HFFc6 (cell line): ENCODE measurements at regions not wholly inside any gene's neighbourhood (a gene's known extent, or its start where the extent isn't known, plus 50 kb on each side); places are given as distances from the start of the nearest gene placed in this dataset.
A peak's percentile ranks its signal among the peaks of the same experiment; 100 is the strongest.

Experiments used
- DNase-seq: peaks from one replicate; pipeline ENCODE4 v3.0.0-alpha.2; 2018
- H3K27ac Mint-ChIP-seq: 2 replicates; pipeline ENCODE4 v1.8.0; 2020; ENCODE audit warnings: mild to moderate bottlenecking, mixed read lengths
- H3K27me3 Mint-ChIP-seq: 2 replicates; pipeline ENCODE4 v1.8.0; 2021; ENCODE audit warnings: mild to moderate bottlenecking, moderate library complexity, mixed read lengths; ENCODE audit not compliant: insufficient read depth
- H3K36me3 Mint-ChIP-seq: 2 replicates; pipeline ENCODE4 v1.8.0; 2021; ENCODE audit warnings: low read depth, mixed read lengths
- H3K4me1 Mint-ChIP-seq: 2 replicates; pipeline ENCODE4 v1.8.0; 2020; ENCODE audit warnings: low read depth, mixed read lengths
- H3K4me3 Mint-ChIP-seq: 2 replicates; pipeline ENCODE4 v1.8.0; 2020; ENCODE audit warnings: mild to moderate bottlenecking, moderate library complexity, mixed read lengths
- H3K9me3 Mint-ChIP-seq: 2 replicates; pipeline ENCODE4 v1.8.0; 2020; ENCODE audit warnings: mild to moderate bottlenecking, mixed read lengths
- TF ChIP-seq, protein P1 (sequence below): fragments of 200-600 bp; sonication (generic); IDR thresholded peaks from 2 replicates; pipeline ENCODE4 v1.5.0; 2021; ENCODE audit warnings: antibody characterized with exemption, mild to moderate bottlenecking

DNA sequence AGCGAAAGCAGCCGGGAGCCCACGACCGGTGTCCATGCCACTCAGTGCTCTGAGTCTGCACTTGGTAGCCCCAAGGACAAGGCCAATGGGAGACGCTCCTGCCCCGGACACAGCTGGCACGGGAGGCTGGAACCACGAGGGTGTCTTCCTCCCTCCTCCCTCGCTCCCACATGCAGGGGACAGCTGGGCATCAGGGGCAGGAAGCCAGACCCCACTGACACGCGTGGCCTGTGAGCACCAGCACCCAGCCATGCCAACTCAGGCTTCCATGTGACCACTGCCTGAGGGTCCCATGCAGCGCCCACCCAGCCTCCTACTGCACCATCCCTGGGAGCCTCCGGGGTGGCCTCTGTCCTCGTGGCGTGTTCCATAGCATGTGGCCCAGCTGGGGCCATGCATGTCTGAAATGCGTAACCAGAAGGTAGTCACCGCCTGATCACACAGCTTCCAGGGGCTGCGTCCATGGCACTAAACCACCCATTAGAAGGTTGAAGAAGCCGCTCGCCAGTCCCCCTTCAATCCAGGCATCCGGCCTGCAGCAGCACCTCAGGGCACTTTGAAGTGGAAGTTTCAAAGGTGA is 323.2 kb upstream of the SALL3 start:
- Mint-ChIP-seq H3K27me3 (peaks cover 3% of the 10 kb centered on the region), H3K27ac (no peak overlapping the region), H3K9me3 (peaks cover 56% of the 10 kb centered on the region), H3K36me3 (peaks cover 14% of the 10 kb centered on the region), H3K4me3 (no peak overlapping the region), H3K4me1 (no peaks in the 10 kb centered on the region)
- TF ChIP-seq, protein P1, sequence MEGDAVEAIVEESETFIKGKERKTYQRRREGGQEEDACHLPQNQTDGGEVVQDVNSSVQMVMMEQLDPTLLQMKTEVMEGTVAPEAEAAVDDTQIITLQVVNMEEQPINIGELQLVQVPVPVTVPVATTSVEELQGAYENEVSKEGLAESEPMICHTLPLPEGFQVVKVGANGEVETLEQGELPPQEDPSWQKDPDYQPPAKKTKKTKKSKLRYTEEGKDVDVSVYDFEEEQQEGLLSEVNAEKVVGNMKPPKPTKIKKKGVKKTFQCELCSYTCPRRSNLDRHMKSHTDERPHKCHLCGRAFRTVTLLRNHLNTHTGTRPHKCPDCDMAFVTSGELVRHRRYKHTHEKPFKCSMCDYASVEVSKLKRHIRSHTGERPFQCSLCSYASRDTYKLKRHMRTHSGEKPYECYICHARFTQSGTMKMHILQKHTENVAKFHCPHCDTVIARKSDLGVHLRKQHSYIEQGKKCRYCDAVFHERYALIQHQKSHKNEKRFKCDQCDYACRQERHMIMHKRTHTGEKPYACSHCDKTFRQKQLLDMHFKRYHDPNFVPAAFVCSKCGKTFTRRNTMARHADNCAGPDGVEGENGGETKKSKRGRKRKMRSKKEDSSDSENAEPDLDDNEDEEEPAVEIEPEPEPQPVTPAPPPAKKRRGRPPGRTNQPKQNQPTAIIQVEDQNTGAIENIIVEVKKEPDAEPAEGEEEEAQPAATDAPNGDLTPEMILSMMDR: no peak
- no peak for DNase-seq

DNA sequence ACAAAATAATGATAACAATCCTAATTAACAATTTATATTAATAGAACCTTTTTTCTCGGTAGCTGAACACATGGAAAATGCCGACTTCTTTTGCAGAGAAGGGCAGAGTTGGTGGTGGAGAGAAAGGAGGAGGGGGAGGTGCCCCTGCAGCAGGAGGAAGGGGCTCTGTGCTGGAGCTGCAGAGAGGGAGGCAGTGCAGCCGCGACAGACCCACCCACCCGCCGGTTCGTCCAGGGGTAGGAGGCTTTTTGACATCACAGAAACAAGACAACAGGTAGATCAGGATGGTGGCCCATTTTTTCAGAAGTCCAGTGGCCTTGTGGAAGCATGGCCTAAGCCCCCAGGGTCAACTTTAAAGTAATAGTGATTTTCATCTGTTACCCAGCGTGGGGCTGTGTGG is 321.1 kb upstream of the SALL3 start:
- TF ChIP-seq, protein P1: no peak

DNA sequence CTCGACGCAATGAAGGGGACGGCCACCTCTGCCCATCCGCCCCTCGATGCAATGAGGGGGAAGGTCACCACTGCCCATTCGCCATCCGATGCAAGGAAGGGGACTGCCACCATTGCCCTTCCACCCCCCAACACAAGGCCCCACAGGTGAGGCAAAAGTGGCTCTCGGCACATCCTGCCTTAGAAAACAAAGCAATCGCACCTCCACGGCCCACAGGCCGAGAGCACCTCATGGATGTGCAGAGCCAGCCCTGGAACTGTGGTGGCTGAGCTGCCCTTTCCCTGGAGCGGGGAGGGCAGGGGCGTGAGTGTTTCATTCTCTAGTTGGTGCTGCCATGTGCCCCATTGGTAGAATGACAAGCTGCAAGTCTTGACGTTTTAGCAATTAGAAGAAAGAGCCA is 320.6 kb upstream of the SALL3 start:
- Mint-ChIP-seq H3K4me1 (no peaks in the 10 kb centered on the region), H3K36me3 (peaks cover 11% of the 10 kb centered on the region; the same call in 1 of the 2 replicates), H3K27ac (no peak overlapping the region), H3K27me3 (no peaks in the 10 kb centered on the region; the same call in none of the 2 replicates), H3K9me3 (peaks cover 50% of the 10 kb centered on the region), H3K4me3 (no peak overlapping the region)
- TF ChIP-seq, protein P1: no peak
- DNase-seq: no peak

More for the DNA sequence above, 321.1 kb upstream of the SALL3 start:
- H3K27me3 Mint-ChIP-seq: no peaks in the 10 kb centered on the region; the same call in none of the 2 replicates
- H3K9me3 Mint-ChIP-seq: peaks cover 50% of the 10 kb centered on the region
- peaks cover 11% of the 10 kb centered on the region; the same call in 1 of the 2 replicates for H3K36me3 Mint-ChIP-seq
- H3K4me1 Mint-ChIP-seq: no peaks in the 10 kb centered on the region
- H3K27ac Mint-ChIP-seq: no peak overlapping the region
- DNase-seq: no peak
- no peak overlapping the region for H3K4me3 Mint-ChIP-seq

DNA sequence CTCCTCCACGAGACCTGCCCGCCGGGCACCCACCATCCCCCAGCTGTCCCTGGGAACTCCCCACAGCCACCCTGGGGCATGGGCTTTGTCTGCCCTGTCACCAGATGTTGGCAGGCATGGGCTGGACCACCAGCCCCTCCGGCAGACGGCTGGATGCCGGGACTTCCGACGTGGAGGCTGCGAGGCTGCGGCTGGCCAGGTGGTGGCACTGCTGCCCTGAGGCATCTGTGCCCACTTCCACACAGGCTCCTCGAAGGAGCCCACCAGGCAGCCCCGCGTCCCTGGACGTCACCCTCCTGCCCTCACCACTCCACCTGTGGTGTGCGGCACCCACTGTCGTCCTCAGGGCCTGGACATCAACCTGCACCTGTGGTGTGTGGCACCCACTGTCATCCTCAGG is 319.9 kb upstream of the SALL3 start:
- Mint-ChIP-seq H3K4me1 (no peaks in the 10 kb centered on the region), H3K27me3 (no peaks in the 10 kb centered on the region; the same call in none of the 2 replicates), H3K27ac (no peak overlapping the region), H3K4me3 (no peak overlapping the region), H3K9me3 (peaks cover 50% of the 10 kb centered on the region), H3K36me3 (peaks cover 11% of the 10 kb centered on the region; the same call in 1 of the 2 replicates)
- TF ChIP-seq, protein P1: peak; percentile 22; the same call in 1 of the 2 replicates
- no peak for DNase-seq

DNA sequence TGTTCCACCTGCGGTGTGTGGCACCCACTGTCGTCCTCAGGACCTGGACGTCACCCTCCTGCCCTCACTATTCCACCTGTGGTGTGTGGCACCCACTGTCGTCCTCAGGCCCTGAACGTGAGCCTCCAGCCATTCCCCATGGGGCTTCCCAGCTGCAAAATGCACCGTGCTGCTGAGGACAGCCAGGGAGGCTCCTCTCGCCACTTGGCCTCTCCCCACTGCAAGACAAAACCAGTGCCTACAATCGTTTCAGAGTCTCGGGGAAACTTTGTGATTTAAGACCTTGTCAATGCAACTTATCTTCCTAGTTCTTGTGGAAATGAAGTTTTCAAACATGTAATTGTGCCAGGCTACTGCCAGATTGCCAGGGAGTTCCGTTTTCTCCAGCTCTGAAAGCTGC is 319.3 kb upstream of the SALL3 start:
- TF ChIP-seq, protein P1: no peak
- no peaks in the 10 kb centered on the region; the same call in none of the 2 replicates for H3K27me3 Mint-ChIP-seq
- H3K27ac Mint-ChIP-seq: no peak overlapping the region
- peaks cover 51% of the 10 kb centered on the region for H3K9me3 Mint-ChIP-seq
- H3K4me1 Mint-ChIP-seq: no peaks in the 10 kb centered on the region
- peaks cover 11% of the 10 kb centered on the region; the same call in 1 of the 2 replicates for H3K36me3 Mint-ChIP-seq
- no peak for DNase-seq
- H3K4me3 Mint-ChIP-seq: no peak overlapping the region
